Urothelium cell line (cell line): ENCODE measurements at regions not wholly inside any gene's neighbourhood (a gene's known extent, or its start where the extent isn't known, plus 50 kb on each side); places are given as distances from the start of the nearest gene placed in this dataset.

Experiments
- DNase-seq: peaks from one replicate; pipeline ENCODE4 v3.0.0; 2011; ENCODE audit warnings: low spot score, mixed read lengths
- FAIRE-seq: peaks from 2 replicates; lab custom pipeline; 2011; peaks lifted over from hg19 to GRCh38; lab: Jason Lieb, UNC

DNA sequence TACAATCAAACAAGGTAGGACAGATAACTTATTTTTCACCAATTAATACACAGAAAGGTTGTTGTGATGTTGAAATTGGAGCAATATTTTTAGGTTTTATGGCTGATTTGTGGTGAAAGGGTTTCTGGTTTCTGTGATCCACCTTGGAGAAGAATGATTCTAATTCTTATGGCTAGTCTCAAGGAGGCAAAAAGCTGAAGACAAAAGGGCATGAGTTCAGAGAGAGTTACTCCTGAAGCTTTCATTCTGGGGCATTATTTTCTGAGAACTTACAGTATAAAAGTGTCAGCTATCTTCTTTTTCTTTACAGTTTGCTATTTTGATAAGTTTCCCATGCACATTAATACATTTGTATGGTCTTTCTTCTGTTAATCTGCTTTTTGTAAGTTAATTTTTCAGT, 372.4 kb upstream of the CCDC179 start:
- DNase-seq = no peak
- no peak for FAIRE-seq

GRCh38 chr11:23233075-23233474, 372.8 kb upstream of the CCDC179 start:
- FAIRE-seq = no peak
- no peak for DNase-seq

GRCh38 chr11:23236826-23237555, 376.7 kb upstream of the CCDC179 start:
- DNase-seq (no peak), FAIRE-seq (no peak)

DNA sequence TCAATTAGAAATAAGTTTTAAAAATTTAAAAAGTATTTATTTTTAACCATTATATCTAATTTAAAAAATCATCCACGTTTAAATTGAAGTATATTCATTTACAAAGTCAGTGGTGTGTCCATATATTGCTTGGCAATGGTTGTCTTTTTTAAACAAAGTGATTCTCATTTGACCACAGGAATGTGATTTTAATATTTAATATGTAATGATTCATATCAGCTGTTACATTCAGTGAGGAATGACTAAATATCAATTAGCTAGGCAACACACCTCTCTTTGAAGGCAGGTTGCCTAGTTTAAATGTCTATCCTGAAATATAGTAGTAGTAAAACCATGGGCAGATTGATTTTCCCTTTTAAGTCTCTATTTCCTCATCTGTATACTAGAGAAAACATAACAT, 392.2 kb upstream of the CCDC179 start:
- no peak for DNase-seq
- FAIRE-seq = no peak

DNA sequence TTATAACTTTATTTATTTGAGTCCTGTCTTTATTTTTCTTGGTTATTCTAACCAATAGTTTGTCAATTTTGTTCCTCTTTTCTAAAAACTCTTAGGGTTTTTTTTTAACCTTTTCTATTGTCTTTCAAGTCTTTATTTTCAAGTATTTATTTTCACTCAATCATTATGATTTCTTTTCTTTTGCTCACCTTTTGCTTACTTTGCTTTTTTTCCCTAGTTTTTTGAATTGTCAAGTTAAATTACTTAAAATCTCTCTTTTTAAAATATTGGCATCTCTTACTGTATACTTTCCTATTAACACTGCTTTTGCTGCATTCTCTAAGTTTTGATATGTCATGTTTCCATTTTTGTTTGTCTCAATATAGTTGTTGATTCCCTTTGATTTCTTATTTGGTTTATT, 396.8 kb upstream of the CCDC179 start:
- no peak for DNase-seq
- FAIRE-seq = no peak

GRCh38 chr11:23257556-23257955, 397.3 kb upstream of the CCDC179 start:
- no peak for FAIRE-seq
- no peak for DNase-seq

DNA sequence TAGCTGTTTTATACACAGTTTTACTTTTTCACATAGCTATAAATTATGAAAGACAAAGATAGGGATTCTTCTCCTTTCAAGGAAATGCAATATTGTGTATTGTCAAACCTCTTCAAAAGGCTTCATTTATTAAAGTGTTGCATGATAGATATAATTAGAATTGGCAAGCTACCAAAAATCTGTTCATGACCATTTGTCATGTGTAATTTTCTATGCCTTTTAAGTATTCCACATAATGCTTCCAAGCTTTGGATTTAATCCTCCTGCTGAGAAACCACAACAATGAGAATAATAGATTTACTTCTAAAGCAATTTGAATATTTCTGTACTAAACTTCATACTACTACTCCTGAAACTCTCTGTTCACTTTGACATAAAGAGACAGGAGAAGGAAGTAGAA, 403.2 kb upstream of the CCDC179 start:
- no peak for FAIRE-seq
- no peak for DNase-seq

DNA sequence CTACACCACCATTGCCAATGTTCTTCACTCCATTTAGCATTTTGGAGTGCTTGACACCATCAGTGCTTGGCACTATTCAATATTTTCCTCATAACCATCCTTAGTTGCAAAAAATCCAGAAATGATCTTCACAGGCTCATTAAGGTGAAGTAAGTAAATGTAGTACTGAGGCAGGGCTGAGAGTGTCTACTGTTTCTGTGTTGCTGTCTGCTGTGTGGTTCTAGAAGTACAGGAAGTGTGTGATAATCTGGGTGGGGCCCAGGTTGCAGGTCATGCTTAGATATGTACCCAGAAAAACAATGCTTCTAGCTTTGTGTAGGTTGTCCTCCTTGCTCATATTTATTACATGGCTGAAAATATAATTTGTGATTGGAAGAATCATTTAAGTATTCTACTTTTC, 411.8 kb upstream of the CCDC179 start:
- FAIRE-seq (no peak), DNase-seq (no peak)

DNA sequence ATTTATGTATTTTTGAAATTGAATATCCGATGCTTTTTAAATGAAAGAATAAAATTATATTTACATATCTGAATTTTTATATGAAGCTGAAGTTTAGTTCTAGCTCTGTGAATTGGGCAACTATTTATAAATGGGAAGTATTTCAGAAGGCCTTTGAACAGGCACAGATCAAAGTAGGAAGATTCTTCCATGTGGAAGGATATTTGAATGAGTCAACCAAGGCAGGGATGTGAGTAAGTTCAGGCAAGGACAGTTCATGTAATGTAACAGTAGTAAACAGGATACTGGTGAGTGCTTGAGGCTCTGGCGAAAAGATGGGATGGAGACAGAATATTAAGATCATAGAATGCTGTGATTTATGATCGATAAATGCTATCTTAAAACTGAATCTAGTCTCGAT, 417.8 kb upstream of the CCDC179 start:
- DNase-seq (no peak), FAIRE-seq (no peak)

- FAIRE-seq (no peak), DNase-seq (no peak)
These were observed 419.8 kb upstream of the CCDC179 start for GRCh38 chr11:23280088-23280487.

DNA sequence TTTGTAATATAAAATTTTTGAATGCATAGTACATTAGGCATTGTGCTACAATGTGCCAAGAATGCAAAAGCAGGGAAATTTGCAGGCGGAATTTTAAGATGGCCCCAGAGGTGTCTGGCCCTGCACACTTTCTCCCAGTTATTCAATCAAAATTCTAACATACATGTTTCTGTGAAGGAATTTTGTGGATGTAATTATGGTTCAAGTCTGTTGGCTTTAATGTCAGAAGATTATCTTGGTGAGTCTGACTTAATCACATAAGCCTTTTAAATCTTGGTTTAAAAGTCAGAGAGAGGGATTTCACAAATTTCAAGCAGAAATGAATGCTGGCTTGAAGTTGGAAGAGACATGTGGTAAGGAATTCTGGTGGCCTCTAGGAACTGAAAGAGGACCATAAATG, 423.4 kb upstream of the CCDC179 start:
- FAIRE-seq (no peak), DNase-seq (no peak)

DNA sequence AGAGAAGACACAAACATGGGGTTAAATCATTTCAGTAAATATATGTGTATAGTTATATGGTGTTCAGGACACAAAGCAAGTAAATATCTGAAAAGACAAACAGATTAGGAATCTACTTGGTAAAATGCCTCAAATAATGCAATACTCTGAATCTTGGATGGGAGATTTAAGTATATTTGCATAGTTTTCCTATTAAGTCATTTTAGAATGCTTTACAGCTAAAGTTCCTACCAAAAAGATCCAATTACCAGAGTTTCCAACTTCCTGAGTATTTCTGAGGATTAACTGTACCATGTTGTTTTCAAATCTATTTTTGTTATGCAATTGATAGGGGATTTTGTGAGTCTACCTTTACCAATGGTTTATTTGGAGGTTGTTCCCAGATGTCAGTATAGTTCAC, 424.4 kb upstream of the CCDC179 start:
- DNase-seq (no peak), FAIRE-seq (no peak)

DNA sequence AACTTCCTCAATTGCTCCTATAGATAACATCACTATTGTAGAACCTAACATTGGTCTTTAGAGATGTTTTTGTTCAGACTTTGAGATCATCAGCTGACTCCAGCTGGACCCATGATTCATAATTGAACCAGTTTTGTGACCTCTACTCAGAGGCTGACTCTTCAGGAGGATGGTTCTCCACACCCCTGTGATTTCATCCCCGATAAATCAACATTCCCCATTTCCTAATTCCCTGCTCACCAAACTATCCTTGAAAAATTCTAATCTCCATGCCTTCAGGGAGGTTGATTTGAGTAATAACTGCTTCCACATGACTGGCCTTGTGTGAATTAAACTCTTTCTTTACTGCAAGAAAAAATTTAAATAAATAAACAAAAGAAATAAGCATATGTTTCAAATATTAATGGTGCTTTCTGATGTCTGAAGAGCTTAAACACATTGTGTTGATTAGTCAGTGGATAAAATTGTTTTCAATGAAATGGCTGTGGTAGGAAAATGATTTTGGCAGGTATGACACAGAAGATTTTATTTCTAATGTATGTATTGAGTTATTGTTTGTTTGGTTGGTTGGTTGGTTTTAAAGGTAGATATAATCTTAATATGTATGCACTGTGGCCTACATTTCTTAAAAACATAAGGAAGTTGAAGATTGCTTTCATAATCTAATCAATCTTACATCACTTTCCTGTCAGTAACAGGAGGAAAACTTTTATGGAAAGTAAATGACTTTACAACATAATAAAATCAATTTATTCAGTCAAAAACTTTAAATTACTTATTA, 427.9 kb upstream of the CCDC179 start:
- DNase-seq (no peak), FAIRE-seq (no peak)

GRCh38 chr11:23295241-23295640, 435.0 kb upstream of the CCDC179 start:
- DNase-seq (no peak), FAIRE-seq (no peak)

GRCh38 chr11:23308041-23308440, 447.8 kb upstream of the CCDC179 start:
- DNase-seq = no peak
- FAIRE-seq = no peak

GRCh38 chr11:23310276-23310675, 450.0 kb upstream of the CCDC179 start:
- no peak for DNase-seq
- FAIRE-seq = no peak

GRCh38 chr11:23311986-23312940, 452.0 kb upstream of the CCDC179 start:
- FAIRE-seq (no peak), DNase-seq (peak; percentile 45)

DNA sequence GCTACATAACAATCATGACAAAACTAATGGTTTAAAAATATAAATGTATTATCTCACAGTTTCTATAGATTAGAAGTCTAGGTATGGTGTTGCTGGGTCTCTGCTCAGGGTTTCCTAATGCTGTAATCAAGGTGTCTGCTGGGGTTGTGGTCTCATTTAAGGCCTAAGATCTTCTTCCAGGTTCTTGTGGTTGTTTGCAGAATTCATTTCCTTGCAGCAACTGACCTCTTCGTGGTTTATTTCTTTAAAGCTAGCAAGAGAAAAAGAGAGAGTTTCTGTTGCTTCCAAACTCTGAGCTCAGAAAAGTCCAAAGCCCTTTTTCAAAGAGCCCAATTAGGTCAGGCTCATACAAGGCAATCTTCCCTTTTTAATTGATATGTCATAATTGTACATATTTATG, 452.7 kb upstream of the CCDC179 start:
- DNase-seq = no peak
- no peak for FAIRE-seq

DNA sequence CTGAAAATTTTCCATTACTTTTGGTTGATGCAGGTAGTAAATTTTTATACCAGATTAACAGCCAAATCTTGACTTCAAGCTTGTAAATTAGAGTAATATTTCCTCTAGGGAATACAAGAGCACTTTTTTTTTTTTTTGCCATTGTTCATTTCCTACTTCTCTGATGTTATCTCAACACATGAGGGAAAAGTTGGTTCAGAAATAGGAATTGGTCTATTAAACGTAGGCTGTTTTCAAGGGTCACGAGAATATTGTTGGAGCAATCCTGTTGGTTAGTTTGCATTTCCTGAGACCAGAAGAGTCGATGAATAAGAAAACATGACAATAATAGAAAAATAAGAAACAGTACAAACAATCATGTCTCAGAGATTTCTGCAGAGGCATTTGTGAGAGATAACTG, 453.9 kb upstream of the CCDC179 start:
- FAIRE-seq = no peak
- no peak for DNase-seq

GRCh38 chr11:23315286-23315685, 455.0 kb upstream of the CCDC179 start:
- no peak for FAIRE-seq
- no peak for DNase-seq

DNA sequence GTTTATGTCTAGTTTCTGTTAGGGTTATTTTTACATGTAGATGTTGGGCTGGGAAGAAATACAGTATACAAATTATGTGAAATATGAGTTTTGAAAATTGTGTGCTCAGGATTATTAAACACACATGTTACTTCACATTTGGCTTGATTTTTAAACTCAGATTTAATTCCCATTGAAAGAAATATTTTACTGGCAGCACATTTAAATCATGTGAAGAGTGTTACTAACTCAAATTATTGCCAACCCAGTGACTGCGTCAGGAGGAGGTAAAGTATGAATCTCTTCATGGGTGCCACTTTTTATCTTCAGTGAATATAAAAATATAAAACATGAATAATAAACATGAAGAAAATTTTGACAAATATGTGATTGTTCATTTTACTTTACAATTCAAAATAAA, 457.5 kb upstream of the CCDC179 start:
- FAIRE-seq (no peak), DNase-seq (no peak)
